ENCODE measurements at regions not wholly inside any gene's neighbourhood (a gene's known extent, or its start where the extent isn't known, plus 50 kb on each side); places are given as distances from the start of the nearest gene placed in this dataset.

DNA sequence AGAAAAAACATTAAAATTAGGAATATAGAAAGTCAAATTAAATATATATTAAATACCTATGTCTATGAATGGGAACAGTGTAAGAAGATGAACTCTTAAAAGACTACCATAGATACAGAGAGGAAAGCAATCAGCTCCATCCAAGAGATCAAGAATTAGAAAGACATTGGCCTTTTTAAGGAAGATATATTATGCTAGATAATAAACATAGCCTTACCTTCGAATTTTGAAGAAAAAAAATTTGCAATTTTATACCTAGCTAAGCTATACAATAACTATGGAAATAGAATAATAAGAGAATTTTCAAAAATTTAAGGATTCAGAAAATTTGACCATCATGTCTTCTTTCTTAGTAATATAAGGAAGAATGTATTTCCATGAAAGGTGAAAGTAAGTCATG, 74.7 kb upstream of the MYT1L start:
- no TSS peak for BruUV-seq (replicated peaks)
- no peaks in the 10 kb centered on the region for H3K4me1 Mint-ChIP-seq (ENCODE audit: insufficient read depth, unreplicated experiment)
- H3K36me3 Mint-ChIP-seq (ENCODE audit: insufficient read depth, unreplicated experiment): peaks cover 4% of the 10 kb centered on the region
- ChIA-PET POLR2A (no interaction called here), CTCF (no interaction called here)
- H3K27ac Mint-ChIP-seq (ENCODE audit: low read depth, unreplicated experiment): no peak overlapping the region
- no peak for TF ChIP-seq CTCF (IDR thresholded peaks at IDR 0.05; ENCODE audit: unreplicated experiment)
- peaks cover 43% of the 10 kb centered on the region for H3K9me3 Mint-ChIP-seq (ENCODE audit: unreplicated experiment)
- intact Hi-C loops (cut with micrococcal nuclease): no loop called here
- no peak overlapping the region for H3K4me3 Mint-ChIP-seq (ENCODE audit: unreplicated experiment)
- H3K27me3 Mint-ChIP-seq (ENCODE audit: insufficient read depth, unreplicated experiment): no peaks in the 10 kb centered on the region
- no peak for DNase-seq (ENCODE audit: unreplicated experiment)

DNA sequence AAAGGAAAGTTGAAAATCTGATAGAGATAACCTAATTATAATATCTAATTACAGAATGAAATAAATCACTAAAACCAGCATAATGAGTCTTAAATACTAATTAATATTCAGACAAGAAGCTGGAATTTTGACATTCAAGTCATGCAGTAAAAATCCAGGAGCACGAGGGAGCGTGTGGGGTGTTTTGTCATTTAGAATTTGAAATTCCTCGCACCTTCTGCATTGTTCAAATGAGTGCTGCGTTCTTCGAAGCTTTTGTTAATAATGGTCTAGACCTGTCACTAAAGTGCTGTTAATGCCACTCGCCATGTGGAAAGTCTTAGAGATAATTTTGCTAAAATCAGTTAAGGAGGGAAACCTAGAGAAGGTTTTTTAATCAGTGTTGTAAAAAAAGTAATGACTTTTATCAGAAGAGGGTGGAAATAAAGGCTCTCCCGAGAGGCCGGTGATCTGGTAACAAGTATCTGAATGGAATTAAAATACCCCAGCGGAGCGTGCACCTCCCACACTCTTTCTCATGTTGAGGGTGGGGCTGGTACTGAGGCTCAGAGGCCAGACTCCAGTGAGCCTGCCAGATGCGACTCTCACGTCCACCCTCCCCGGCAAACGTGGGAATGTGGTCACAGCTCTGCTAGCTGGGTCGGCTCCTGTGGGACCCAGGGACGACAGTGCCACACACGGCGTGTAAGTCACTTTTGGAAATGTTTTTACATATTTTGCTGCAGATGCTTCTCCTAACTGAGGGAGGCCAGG, 69.4 kb upstream of the MYT1L start:
- no peaks in the 10 kb centered on the region for H3K27me3 Mint-ChIP-seq (ENCODE audit: insufficient read depth, unreplicated experiment)
- no peak overlapping the region for H3K27ac Mint-ChIP-seq (ENCODE audit: low read depth, unreplicated experiment)
- H3K4me3 Mint-ChIP-seq (ENCODE audit: unreplicated experiment): no peak overlapping the region
- H3K36me3 Mint-ChIP-seq (ENCODE audit: insufficient read depth, unreplicated experiment): no peaks in the 10 kb centered on the region
- POLR2A ChIA-PET: no interaction called here
- intact Hi-C loops (cut with micrococcal nuclease): no loop called here
- TF ChIP-seq CTCF (IDR thresholded peaks at IDR 0.05; ENCODE audit: unreplicated experiment): no peak
- H3K9me3 Mint-ChIP-seq (ENCODE audit: unreplicated experiment): peaks cover 32% of the 10 kb centered on the region
- H3K4me1 Mint-ChIP-seq (ENCODE audit: insufficient read depth, unreplicated experiment): no peaks in the 10 kb centered on the region
- no peak for DNase-seq (ENCODE audit: unreplicated experiment)
- CTCF ChIA-PET: no interaction called here
- BruUV-seq (replicated peaks): no TSS peak

DNA sequence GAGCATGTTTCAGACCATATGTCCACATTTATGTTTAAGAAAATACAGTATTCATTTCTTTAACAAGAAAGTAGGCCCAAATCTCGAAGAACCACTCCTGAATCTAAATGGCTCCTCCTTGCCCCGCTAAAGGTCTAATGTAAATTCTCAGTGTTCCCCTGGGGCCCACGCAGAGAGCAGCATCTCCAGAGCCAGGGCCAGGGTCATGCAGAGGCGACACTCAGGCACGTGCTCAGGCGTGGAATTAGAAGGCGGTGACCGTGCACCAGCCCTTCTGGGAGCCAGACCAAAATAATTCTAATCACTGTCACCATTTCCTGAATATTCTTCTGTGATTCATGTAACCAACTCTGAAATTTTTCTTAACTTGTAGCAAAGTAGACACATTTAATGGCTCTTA, 68.3 kb upstream of the MYT1L start:
- Mint-ChIP-seq H3K9me3 (ENCODE audit: unreplicated experiment) (peaks cover 22% of the 10 kb centered on the region), H3K36me3 (ENCODE audit: insufficient read depth, unreplicated experiment) (no peaks in the 10 kb centered on the region), H3K4me3 (ENCODE audit: unreplicated experiment) (no peak overlapping the region), H3K27me3 (ENCODE audit: insufficient read depth, unreplicated experiment) (no peaks in the 10 kb centered on the region), H3K4me1 (ENCODE audit: insufficient read depth, unreplicated experiment) (no peaks in the 10 kb centered on the region), H3K27ac (ENCODE audit: low read depth, unreplicated experiment) (no peak overlapping the region)
- POLR2A ChIA-PET: no interaction called here
- BruUV-seq (replicated peaks): no TSS peak
- CTCF ChIA-PET: no interaction called here
- intact Hi-C loops (cut with micrococcal nuclease): no loop called here
- DNase-seq (ENCODE audit: unreplicated experiment): no peak
- no peak for TF ChIP-seq CTCF (IDR thresholded peaks at IDR 0.05; ENCODE audit: unreplicated experiment)

- no peak for DNase-seq (ENCODE audit: unreplicated experiment)
- Mint-ChIP-seq H3K9me3 (ENCODE audit: unreplicated experiment) (peaks cover 9% of the 10 kb centered on the region), H3K36me3 (ENCODE audit: insufficient read depth, unreplicated experiment) (no peaks in the 10 kb centered on the region), H3K27ac (ENCODE audit: low read depth, unreplicated experiment) (no peak overlapping the region), H3K4me1 (ENCODE audit: insufficient read depth, unreplicated experiment) (no peaks in the 10 kb centered on the region), H3K4me3 (ENCODE audit: unreplicated experiment) (no peak overlapping the region), H3K27me3 (ENCODE audit: insufficient read depth, unreplicated experiment) (no peaks in the 10 kb centered on the region)
- TF ChIP-seq CTCF (IDR thresholded peaks at IDR 0.05; ENCODE audit: unreplicated experiment): no peak
- POLR2A ChIA-PET: interaction anchor here (0.7 kb wide), 1 partner anchor 10 kb away, joined by 3 read pairs; no protein-coding TSS in a partner anchor
- intact Hi-C loops (cut with micrococcal nuclease): no loop called here
- CTCF ChIA-PET: no interaction called here
- no TSS peak for BruUV-seq (replicated peaks)
Measured at GRCh38 chr2:2392332-2392731, 61.3 kb upstream of the MYT1L start.

Measured in MCF 10A (cell line).